GM18519 (cell line): ENCODE measurements at regions not wholly inside any gene's neighbourhood (a gene's known extent, or its start where the extent isn't known, plus 50 kb on each side); places are given as distances from the start of the nearest gene placed in this dataset.

Experiments used
- ATAC-seq: cut with Tn5 transposase; IDR thresholded peaks from one replicate; pipeline ENCODE4 v1.9.1; 2021; ENCODE audit warnings: mild to moderate bottlenecking, moderate library complexity; ENCODE audit not compliant: unreplicated experiment, low FRiP score

DNA sequence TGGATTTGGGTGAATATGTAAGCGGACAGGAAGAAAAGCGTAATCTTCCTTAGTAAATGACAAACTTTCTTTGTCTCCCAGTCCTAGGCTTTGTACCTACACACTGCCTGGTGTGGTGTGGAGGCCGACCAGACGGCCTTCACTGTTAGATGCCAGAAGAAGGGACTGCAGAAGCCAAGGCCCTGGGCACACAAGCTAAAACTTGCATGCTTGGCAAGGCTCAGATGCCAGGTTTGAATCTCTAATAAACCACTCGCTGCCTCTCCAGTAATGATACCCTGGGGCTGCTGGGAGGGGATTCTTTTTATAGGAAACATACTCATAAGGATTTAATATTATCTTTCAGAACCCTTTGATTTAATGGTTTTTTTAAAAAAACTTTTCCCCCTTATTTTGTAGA lies 263.8 kb downstream of the PTPRC start:
- ATAC-seq: no peak

DNA sequence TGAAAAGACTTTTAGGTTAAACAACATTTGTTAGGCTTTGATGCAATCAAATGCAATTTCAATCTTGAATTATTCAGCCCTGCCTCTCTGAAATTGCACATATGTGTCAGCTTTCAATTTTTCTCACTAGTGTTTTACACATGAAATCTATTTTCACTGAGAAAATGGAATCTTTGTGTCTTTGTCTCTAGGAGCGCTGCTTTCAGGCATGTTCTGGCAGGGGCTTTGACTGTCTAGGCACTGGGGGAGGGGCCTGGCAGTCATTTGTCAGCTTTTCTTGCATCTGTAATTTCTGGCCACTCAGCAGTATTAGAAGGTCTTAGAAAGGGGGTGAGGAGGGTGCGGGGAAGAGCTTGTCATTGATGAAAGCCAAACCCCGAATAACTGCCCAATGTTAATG lies 264.4 kb downstream of the PTPRC start:
- ATAC-seq: no peak

DNA sequence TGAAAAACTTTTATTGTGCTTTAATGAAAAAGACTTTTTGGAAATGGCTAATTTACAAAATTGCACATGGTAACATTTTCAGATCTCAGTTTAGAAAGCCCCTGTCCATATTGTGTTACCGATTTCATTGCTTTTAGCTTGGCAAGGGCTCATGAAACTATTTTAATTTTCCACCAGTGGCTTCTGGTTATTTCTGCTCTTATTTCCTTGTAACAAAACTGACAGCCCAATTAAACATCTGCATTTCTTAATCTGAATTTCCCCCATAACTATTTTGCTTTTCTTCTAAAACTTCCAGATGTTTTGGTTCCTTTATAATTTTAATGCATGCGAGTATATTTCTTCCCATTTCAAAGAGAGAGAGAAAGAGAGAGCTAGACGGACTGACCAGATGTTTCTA lies 264.8 kb downstream of the PTPRC start:
- ATAC-seq: no peak

GRCh38 chr1:198904321-198904720 lies 265.5 kb downstream of the PTPRC start:
- ATAC-seq: no peak

GRCh38 chr1:198906739-198907422 lies 268.0 kb downstream of the PTPRC start:
- no peak for ATAC-seq

DNA sequence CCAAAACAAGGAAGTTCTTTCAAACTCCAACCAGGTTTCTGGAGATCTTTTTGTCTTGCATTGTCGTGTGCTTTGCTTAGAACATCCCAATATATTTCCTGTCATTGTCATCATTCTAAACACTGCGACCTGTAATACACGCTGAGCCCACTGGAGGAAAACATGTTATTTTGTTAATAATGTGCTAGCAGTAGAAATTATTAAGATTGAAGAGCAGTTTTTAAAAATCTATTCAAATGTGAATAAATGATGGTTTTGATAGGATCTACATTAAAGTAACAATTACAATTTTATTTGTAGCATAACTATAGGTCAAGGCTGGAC lies 268.5 kb downstream of the PTPRC start:
- no peak for ATAC-seq

DNA sequence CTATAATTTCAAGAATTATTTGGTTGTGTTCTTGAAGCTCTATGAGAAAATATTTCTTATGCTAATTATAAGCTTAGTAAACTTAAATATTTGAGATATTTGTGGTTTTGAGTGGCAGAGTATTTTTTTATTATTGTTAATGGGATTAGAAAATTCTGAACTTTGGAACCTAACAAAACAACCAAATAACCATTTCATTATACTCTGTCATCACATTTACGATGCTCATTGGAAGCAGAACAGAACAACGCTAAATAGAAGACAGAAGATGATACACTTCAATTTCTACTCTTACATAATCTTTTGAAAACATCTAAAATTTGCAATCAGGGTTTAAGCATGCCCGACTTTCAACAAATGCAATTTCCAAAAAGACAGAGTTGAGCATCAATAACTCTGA lies 270.2 kb downstream of the PTPRC start:
- no peak for ATAC-seq

DNA sequence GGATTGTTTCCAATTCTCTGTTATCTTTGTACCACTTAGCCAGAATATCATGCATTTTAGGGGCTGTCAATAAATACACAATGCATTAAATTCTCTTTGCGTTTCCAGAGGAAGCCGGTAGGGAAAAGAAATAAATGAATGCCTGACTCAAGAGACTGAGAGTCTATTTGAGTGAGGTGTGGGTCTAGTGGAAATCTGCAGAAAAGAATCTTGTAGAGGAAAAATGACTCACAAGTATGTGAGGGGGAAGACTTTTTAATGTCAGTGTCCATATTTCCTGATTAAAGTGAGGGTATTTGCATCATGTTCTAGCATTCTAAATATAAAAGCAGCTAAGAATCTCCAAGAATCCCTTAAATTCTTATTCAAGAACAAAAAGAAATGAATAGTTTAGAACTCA lies 271.1 kb downstream of the PTPRC start:
- ATAC-seq: no peak

GRCh38 chr1:198910816-198911215 lies 272.0 kb downstream of the PTPRC start:
- no peak for ATAC-seq

GRCh38 chr1:198912046-198912445 lies 273.2 kb downstream of the PTPRC start:
- no peak for ATAC-seq

- no peak for ATAC-seq
These were observed 274.8 kb downstream of the PTPRC start for GRCh38 chr1:198913667-198914066.

DNA sequence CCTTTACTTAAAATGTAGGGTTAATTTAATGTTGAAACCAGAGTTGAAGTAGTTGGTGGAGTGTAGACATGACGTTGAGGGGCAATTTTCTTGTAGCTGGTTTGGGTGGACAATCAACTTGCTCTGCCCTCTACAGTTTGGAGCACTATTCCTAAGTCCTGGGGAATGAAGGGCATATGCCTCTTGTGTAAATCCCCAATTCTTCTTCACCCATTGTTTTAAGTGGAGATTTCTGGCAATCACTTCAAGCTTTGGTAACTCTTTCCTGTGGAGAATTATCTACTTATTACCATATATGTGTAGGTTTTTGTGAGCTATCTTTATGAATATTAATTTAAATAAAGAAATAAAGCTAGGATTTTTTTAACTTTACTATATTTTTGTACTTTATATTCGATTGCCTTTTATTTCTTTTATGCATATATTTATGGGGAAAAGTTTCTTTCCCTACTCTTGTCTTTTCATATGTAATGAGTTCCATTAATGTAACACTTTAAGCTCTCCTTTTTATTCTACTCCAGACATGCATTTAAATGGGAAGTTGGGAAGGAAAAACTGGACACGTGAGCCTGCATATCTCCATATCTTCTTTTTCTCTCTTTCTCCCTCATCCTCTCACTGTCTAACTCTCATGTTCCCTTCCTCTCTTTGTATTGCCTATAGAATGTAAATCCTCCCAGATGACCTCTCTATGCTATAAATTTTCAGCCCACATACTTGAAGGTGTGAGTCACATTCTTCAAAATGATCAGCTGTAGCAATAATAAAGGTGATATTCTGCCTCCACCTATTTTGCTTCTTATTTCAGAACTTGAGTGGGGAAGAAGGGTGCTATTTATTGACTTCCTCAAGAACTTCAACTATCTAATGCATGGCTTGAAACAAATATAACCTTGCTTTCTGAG lies 276.7 kb downstream of the PTPRC start:
- ATAC-seq: no peak

DNA sequence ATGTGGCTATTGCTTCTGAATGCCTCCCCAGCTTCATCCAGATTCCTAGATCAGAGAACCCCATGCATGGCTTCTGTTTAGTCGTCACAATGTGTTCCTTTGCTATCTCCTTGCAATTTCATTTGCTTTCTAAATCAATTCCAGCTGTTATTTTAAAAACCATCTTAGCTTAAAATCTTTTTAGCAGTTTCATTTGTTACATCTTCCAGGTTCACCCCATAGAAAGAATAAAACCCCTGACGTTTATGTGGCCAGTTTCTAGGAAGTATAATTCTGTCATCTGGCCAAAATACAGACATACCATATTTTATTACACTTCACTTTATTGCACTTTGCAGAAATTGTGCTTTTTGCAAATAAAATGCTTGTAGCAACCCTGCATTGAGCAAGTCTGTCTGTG lies 278.4 kb downstream of the PTPRC start:
- no peak for ATAC-seq

DNA sequence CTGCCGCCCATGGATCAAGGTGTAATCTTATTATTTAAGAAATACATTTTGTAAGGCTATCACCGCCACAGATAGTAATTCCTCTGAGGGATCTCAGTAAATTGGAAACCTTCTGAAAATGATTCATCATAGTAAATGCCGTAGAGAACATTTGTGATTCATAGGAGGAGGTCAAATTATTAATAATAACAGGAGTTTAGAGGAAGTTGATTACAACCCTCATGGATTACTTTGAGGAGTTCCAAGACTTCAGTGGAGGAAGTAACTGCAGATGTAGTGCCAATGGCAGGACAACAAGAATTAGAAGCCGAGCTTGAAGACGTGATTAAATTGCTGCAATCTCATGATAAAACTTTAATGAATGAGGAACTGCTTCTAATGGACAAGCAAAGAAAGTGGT lies 280.1 kb downstream of the PTPRC start:
- no peak for ATAC-seq

- ATAC-seq: peak; percentile 45
These were observed 281.0 kb downstream of the PTPRC start for GRCh38 chr1:198919667-198920398.

DNA sequence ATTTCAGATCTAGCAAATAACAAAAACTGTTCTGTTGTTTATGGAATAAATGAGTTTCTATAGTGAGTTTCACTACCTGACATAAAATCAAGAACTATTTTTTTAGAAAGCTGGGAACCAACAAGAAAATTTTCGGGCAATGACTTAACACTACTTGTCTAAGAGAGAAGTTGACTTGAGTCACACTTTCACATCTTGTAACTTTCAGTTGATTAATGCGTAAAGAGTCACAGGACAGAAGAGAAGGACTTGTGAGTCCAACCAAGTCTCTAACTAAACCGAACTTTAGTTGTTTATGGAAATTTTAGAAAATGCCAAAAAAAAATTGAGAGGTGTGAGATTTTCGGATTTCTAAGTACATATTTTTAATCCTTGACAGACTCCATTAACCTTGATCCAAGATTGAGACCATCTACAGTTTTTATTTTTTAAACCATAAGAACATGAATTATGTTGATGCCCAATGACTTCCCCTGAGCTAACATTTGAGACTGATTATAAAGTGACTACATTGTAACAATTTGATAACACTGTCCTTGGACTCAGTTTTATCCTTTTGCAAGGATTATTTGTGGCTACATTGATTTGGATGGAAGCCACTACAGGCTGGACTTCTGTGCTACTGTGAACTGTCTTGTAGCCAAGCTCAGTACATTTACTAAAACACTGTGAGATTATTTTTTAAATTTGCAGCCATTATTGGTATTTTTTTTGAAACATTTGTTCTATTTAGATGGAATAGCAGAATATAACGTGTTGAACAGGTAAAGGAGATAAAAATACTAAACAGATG lies 284.0 kb downstream of the PTPRC start:
- peak; percentile 75 for ATAC-seq

- ATAC-seq: no peak
These were observed 285.2 kb downstream of the PTPRC start for GRCh38 chr1:198923993-198924392.

DNA sequence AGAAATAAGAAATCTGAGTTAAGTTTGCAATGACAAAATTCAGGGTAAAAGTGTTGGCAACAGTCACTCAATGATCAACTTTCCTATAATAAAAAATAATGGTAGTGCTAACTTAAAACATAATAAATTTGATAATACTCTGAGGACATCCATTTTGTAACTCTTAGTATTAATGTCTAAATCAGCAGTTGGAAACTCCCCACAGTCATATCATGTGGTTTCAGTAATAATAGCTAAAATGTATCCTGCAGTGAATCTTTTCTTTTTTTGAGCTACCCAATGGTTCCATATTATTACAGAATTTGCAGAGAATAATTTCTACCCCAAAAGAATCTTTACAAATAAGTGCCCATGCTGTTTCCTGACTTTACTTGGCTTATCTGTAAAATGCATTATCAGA lies 286.7 kb downstream of the PTPRC start:
- ATAC-seq: no peak

DNA sequence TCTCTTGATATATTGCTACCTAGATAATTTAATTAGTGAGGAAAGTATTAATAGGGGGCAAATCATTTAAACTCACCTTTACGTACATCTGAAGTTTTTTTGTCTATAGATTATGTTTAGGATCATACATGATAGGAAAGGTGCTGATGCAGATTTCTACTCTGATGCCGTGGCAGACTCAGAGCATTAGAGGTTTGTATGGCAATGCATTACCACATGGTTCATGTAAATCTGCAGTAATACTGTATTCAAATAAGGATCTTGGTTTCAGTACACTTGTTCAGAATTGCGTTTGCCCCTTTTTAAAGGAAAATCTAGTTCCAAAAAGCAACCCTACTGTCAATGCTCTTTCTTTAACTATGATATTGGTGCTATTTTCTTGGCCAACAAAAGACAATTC lies 288.3 kb downstream of the PTPRC start:
- no peak for ATAC-seq

DNA sequence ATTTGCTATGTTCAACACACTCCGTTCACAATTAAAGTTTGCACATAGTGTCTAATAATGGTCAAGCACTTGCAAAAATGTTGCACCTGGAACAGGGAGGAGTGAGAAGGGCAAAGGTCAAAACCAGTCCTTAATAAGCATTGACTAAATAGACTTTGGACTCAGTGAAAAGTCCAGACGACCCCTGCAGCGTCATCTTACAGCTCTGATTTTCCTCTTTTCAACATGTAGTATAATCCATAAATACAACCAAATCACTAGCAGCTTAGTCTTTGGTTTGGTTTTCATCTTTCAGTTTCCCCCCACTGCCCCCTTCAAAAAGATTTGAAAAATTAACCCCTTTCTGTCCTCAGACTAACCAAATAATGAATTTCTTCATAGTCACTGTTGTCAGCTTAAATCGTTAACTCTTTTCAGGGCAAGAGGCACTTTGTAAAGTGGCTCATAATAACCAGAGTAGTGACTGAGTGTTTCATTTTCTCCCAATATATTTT lies 290.3 kb downstream of the PTPRC start:
- ATAC-seq: no peak
